Activated T-helper 2 cell treated with anti-CD3 and anti-CD28 coated beads, Interferon-gamma antibody, Interleukin-2, Interleukin-4, amounts not matched to agents 10 μg/mL and 5 μg/mL and 100 μg/mL, durations not matched to agents 14 hours and 24 hours and 36 hours (primary cell): ENCODE measurements at regions not wholly inside any gene's neighbourhood (a gene's known extent, or its start where the extent isn't known, plus 50 kb on each side); places are given as distances from the start of the nearest gene placed in this dataset.
"Not testable (repeated sequence)": the region's sequence is repeated elsewhere in the genome, so short reads cannot be mapped to it uniquely, and the experiment has no call there.

Experiments
- DNase-seq: peaks from one replicate; pipeline ENCODE4 v3.0.0; 2021; ENCODE audit warnings: low spot score
- H3K27ac Mint-ChIP-seq: one replicate; pipeline ENCODE4 v1.8.0; 2021; ENCODE audit warnings: mixed read lengths
- H3K27me3 Mint-ChIP-seq: one replicate; pipeline ENCODE4 v1.8.0; 2021; ENCODE audit warnings: low read depth, mixed read lengths
- H3K36me3 Mint-ChIP-seq: one replicate; pipeline ENCODE4 v1.8.0; 2021; ENCODE audit warnings: low read depth, mixed read lengths
- H3K4me1 Mint-ChIP-seq: one replicate; pipeline ENCODE4 v1.8.0; 2021; ENCODE audit warnings: low read depth, mixed read lengths
- H3K4me3 Mint-ChIP-seq: one replicate; pipeline ENCODE4 v1.8.0; 2021; ENCODE audit warnings: low read depth, mild to moderate bottlenecking, moderate library complexity, mixed read lengths
- H3K9me3 Mint-ChIP-seq: one replicate; pipeline ENCODE4 v1.8.0; 2021; ENCODE audit warnings: mixed read lengths
- intact Hi-C: fragments of 100-400 bp; cut with micrococcal nuclease; formaldehyde crosslinking; loops from one replicate; pipeline ENCODE4 v1.15.1; 2023

GRCh38 chr11:39367534-39367933, 2091.9 kb downstream of the LRRC4C start:
- Mint-ChIP-seq H3K4me1 (peaks cover 29% of the 10 kb centered on the region), H3K9me3 (no peaks in the 10 kb centered on the region), H3K27ac (no peak overlapping the region), H3K4me3 (no peak overlapping the region), H3K36me3 (no peaks in the 10 kb centered on the region), H3K27me3 (no peaks in the 10 kb centered on the region)
- intact Hi-C loops: no loop called here
- no peak for DNase-seq

- Mint-ChIP-seq H3K4me3 (no peak overlapping the region), H3K9me3 (no peaks in the 10 kb centered on the region), H3K27me3 (no peaks in the 10 kb centered on the region), H3K4me1 (peaks cover 26% of the 10 kb centered on the region), H3K27ac (no peak overlapping the region), H3K36me3 (no peaks in the 10 kb centered on the region)
- intact Hi-C loops: no loop called here
- DNase-seq: no peak
These were observed 2093.5 kb downstream of the LRRC4C start for GRCh38 chr11:39365809-39366436.

- Mint-ChIP-seq H3K36me3 (no peaks in the 10 kb centered on the region), H3K4me1 (peaks cover 26% of the 10 kb centered on the region), H3K27me3 (no peaks in the 10 kb centered on the region), H3K4me3 (no peak overlapping the region), H3K27ac (no peak overlapping the region), H3K9me3 (no peaks in the 10 kb centered on the region)
- intact Hi-C loops: no loop called here
- no peak for DNase-seq
These were observed 2095.9 kb downstream of the LRRC4C start for GRCh38 chr11:39363571-39363970.

GRCh38 chr11:39361557-39361956, 2097.9 kb downstream of the LRRC4C start:
- Mint-ChIP-seq H3K4me3 (no peak overlapping the region), H3K27me3 (no peaks in the 10 kb centered on the region), H3K9me3 (no peaks in the 10 kb centered on the region), H3K36me3 (no peaks in the 10 kb centered on the region), H3K27ac (no peak overlapping the region), H3K4me1 (peaks cover 10% of the 10 kb centered on the region)
- intact Hi-C loops: no loop called here
- DNase-seq: no peak

GRCh38 chr11:39345834-39346442, 2113.5 kb downstream of the LRRC4C start:
- Mint-ChIP-seq H3K27me3 (no peaks in the 10 kb centered on the region), H3K36me3 (no peaks in the 10 kb centered on the region), H3K9me3 (no peaks in the 10 kb centered on the region), H3K27ac (no peak overlapping the region), H3K4me3 (no peak overlapping the region), H3K4me1 (no peaks in the 10 kb centered on the region)
- intact Hi-C loops: no loop called here
- no peak for DNase-seq

GRCh38 chr11:39341461-39341860, 2118.0 kb downstream of the LRRC4C start:
- Mint-ChIP-seq H3K27ac (no peak overlapping the region), H3K36me3 (no peaks in the 10 kb centered on the region), H3K4me1 (no peaks in the 10 kb centered on the region), H3K4me3 (no peak overlapping the region), H3K27me3 (no peaks in the 10 kb centered on the region), H3K9me3 (peaks cover 17% of the 10 kb centered on the region)
- intact Hi-C loops: no loop called here
- no peak for DNase-seq

GRCh38 chr11:39333006-39333405, 2126.4 kb downstream of the LRRC4C start:
- peaks cover 15% of the 10 kb centered on the region for H3K9me3 Mint-ChIP-seq
- H3K4me3 Mint-ChIP-seq, H3K36me3 Mint-ChIP-seq, intact Hi-C loops, DNase-seq, H3K27ac Mint-ChIP-seq, H3K4me1 Mint-ChIP-seq, H3K27me3 Mint-ChIP-seq: not testable (repeated sequence)

- Mint-ChIP-seq H3K36me3 (no peaks in the 10 kb centered on the region), H3K4me1 (no peaks in the 10 kb centered on the region), H3K27ac (no peak overlapping the region), H3K27me3 (no peaks in the 10 kb centered on the region), H3K9me3 (peaks cover 10% of the 10 kb centered on the region), H3K4me3 (no peak overlapping the region)
- intact Hi-C loops: no loop called here
- DNase-seq: no peak
These were observed 2132.2 kb downstream of the LRRC4C start for GRCh38 chr11:39327302-39327701.

GRCh38 chr11:39311888-39312287, 2147.6 kb downstream of the LRRC4C start:
- H3K27me3 Mint-ChIP-seq, H3K4me3 Mint-ChIP-seq, H3K36me3 Mint-ChIP-seq, H3K4me1 Mint-ChIP-seq, H3K27ac Mint-ChIP-seq, DNase-seq, intact Hi-C loops: not testable (repeated sequence)
- H3K9me3 Mint-ChIP-seq: peaks cover 33% of the 10 kb centered on the region

GRCh38 chr11:39304586-39304985, 2154.9 kb downstream of the LRRC4C start:
- intact Hi-C loops: no loop called here
- no peaks in the 10 kb centered on the region for H3K4me1 Mint-ChIP-seq
- DNase-seq: no peak
- no peaks in the 10 kb centered on the region for H3K36me3 Mint-ChIP-seq
- peaks cover 31% of the 10 kb centered on the region for H3K9me3 Mint-ChIP-seq
- H3K27ac Mint-ChIP-seq: no peak overlapping the region
- H3K4me3 Mint-ChIP-seq: no peak overlapping the region
- H3K27me3 Mint-ChIP-seq: no peaks in the 10 kb centered on the region

GRCh38 chr11:39294648-39295047, 2164.8 kb downstream of the LRRC4C start:
- no peaks in the 10 kb centered on the region for H3K4me1 Mint-ChIP-seq
- H3K27me3 Mint-ChIP-seq: no peaks in the 10 kb centered on the region
- no peak overlapping the region for H3K4me3 Mint-ChIP-seq
- H3K36me3 Mint-ChIP-seq: no peaks in the 10 kb centered on the region
- DNase-seq: no peak
- peaks cover 50% of the 10 kb centered on the region for H3K9me3 Mint-ChIP-seq
- intact Hi-C loops: no loop called here
- no peak overlapping the region for H3K27ac Mint-ChIP-seq

GRCh38 chr11:39288011-39288410, 2171.4 kb downstream of the LRRC4C start:
- Mint-ChIP-seq H3K27me3 (no peaks in the 10 kb centered on the region), H3K4me1 (no peaks in the 10 kb centered on the region), H3K4me3 (no peak overlapping the region), H3K9me3 (peaks cover 58% of the 10 kb centered on the region), H3K36me3 (no peaks in the 10 kb centered on the region), H3K27ac (no peak overlapping the region)
- no peak for DNase-seq
- intact Hi-C loops: no loop called here

- intact Hi-C loops: no loop called here
- H3K4me3 Mint-ChIP-seq: no peak overlapping the region
- no peaks in the 10 kb centered on the region for H3K27me3 Mint-ChIP-seq
- no peak overlapping the region for H3K27ac Mint-ChIP-seq
- no peaks in the 10 kb centered on the region for H3K4me1 Mint-ChIP-seq
- DNase-seq: no peak
- peaks cover 34% of the 10 kb centered on the region for H3K9me3 Mint-ChIP-seq
- no peaks in the 10 kb centered on the region for H3K36me3 Mint-ChIP-seq
These were observed 2191.2 kb downstream of the LRRC4C start for GRCh38 chr11:39268176-39268690.
